Activated naive CD4-positive, alpha-beta T cell treated with anti-CD3 and anti-CD28 coated beads, Interleukin-2, amount 10 ng/mL, durations not matched to agents 7 days and 5 days (primary cell): ENCODE measurements at regions not wholly inside any gene's neighbourhood (a gene's known extent, or its start where the extent isn't known, plus 50 kb on each side); places are given as distances from the start of the nearest gene placed in this dataset.
"Not testable (repeated sequence)": the region's sequence is repeated elsewhere in the genome, so short reads cannot be mapped to it uniquely, and the experiment has no call there.

ENCODE experiments used
- CTCF ChIA-PET: fragments of 350-600 bp; sonication (Branson Sonifier 250); formaldehyde crosslinking; loops from one replicate; lab custom pipeline; 2021; ENCODE audit warnings: antibody characterized with exemption; lab: Charles Lee
- DNase-seq: peaks from one replicate; pipeline ENCODE4 v3.0.0-alpha.2; 2020
- H3K27ac Mint-ChIP-seq: one replicate; pipeline ENCODE4 v1.8.0; 2021; ENCODE audit warnings: mild to moderate bottlenecking, moderate library complexity, mixed read lengths
- H3K27me3 Mint-ChIP-seq: one replicate; pipeline ENCODE4 v1.8.0; 2021; ENCODE audit warnings: mild to moderate bottlenecking, mixed read lengths
- H3K36me3 Mint-ChIP-seq: one replicate; pipeline ENCODE4 v1.8.0; 2021; ENCODE audit warnings: mixed read lengths
- H3K4me1 Mint-ChIP-seq: one replicate; pipeline ENCODE4 v1.8.0; 2021; ENCODE audit warnings: mixed read lengths
- H3K4me3 Mint-ChIP-seq: one replicate; pipeline ENCODE4 v1.8.0; 2021; ENCODE audit warnings: mild to moderate bottlenecking, moderate library complexity, mixed read lengths
- H3K9me3 Mint-ChIP-seq: one replicate; pipeline ENCODE4 v1.8.0; 2021; ENCODE audit warnings: mixed read lengths

DNA sequence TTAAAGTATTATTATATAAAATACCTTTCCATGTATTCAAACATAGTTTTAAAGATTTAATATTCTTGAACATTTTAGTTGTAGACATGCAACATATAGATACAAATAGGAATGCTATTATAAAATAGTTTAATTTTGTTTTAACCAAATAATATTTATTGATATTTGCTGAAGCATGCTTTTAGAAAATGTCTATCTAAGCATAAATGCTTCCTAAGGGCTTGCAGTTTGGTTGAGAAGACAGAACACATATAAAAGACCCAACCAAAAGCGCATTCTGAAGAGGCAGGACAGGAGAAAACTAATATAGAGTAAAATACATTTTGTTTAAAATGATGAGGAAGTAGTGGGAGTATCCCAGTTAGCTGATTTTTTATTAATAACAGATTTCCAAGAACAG, 181.5 kb upstream of the ISL1 start:
- Mint-ChIP-seq H3K27ac (no peak overlapping the region), H3K36me3 (no peaks in the 10 kb centered on the region), H3K4me1 (no peaks in the 10 kb centered on the region), H3K9me3 (peaks cover 3% of the 10 kb centered on the region), H3K4me3 (no peak overlapping the region), H3K27me3 (no peaks in the 10 kb centered on the region)
- DNase-seq, result no peak
- CTCF ChIA-PET, result no interaction called here

- no peak for DNase-seq
- no peak overlapping the region for H3K4me3 Mint-ChIP-seq
- no peaks in the 10 kb centered on the region for H3K4me1 Mint-ChIP-seq
- CTCF ChIA-PET, result no interaction called here
- H3K9me3 Mint-ChIP-seq, result peaks cover 3% of the 10 kb centered on the region
- no peak overlapping the region for H3K27ac Mint-ChIP-seq
- no peaks in the 10 kb centered on the region for H3K36me3 Mint-ChIP-seq
- no peaks in the 10 kb centered on the region for H3K27me3 Mint-ChIP-seq
Observed at GRCh38 chr5:51202161-51202560, 181.1 kb upstream of the ISL1 start.

DNA sequence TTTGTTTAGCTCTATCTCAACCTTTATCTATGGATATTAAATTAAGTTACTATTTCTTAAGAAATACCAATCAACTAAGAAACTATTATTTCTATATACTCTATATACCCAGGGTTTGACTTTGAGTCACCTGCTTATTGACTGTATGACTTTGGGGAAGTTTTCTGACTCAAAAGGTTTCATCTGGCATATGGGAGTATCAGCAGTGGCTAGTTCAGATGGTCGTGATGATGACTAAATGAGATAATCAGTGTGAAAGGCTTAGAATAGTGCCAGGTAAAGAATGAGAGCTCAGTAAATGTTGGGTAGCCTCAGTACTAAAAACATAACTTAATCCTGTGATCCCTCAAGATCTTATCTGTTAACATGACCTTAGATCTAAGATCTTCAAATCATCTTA, 179.7 kb upstream of the ISL1 start:
- Mint-ChIP-seq H3K27me3 (no peaks in the 10 kb centered on the region), H3K9me3 (peaks cover 3% of the 10 kb centered on the region), H3K4me1 (no peaks in the 10 kb centered on the region), H3K27ac (no peak overlapping the region), H3K36me3 (no peaks in the 10 kb centered on the region), H3K4me3 (no peak overlapping the region)
- CTCF ChIA-PET, result no interaction called here
- DNase-seq, result no peak

DNA sequence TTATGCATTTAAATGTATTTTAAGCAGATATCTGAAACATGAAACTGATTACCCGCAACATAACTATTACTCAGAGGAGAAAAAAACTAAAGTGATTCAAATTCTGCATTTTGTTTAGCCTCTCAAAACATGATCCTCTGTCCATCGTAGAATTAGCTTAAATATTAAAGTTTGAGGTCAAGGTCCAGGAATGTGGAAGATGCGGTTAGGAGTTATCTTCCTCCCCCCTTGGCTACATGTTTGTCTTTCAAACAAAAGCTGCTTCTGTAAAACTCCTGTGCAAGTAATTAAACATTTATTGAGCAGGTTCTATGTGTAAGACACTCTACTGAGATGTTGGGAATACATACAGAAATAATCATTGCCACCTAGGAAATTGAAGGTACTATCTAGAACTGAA, 175.0 kb upstream of the ISL1 start:
- DNase-seq, result no peak
- H3K36me3 Mint-ChIP-seq, result no peaks in the 10 kb centered on the region
- H3K9me3 Mint-ChIP-seq, result peaks cover 2% of the 10 kb centered on the region
- H3K4me1 Mint-ChIP-seq, result no peaks in the 10 kb centered on the region
- CTCF ChIA-PET, result no interaction called here
- no peaks in the 10 kb centered on the region for H3K27me3 Mint-ChIP-seq
- H3K4me3 Mint-ChIP-seq, result no peak overlapping the region
- H3K27ac Mint-ChIP-seq, result no peak overlapping the region

- Mint-ChIP-seq H3K27me3 (no peaks in the 10 kb centered on the region), H3K4me3 (no peak overlapping the region), H3K36me3 (no peaks in the 10 kb centered on the region), H3K9me3 (no peaks in the 10 kb centered on the region), H3K4me1 (no peaks in the 10 kb centered on the region), H3K27ac (no peak overlapping the region)
- CTCF ChIA-PET, result no interaction called here
- no peak for DNase-seq
Observed at GRCh38 chr5:51214746-51215145, 168.5 kb upstream of the ISL1 start.

GRCh38 chr5:51225789-51226742, 157.2 kb upstream of the ISL1 start:
- Mint-ChIP-seq H3K9me3 (peaks cover 11% of the 10 kb centered on the region), H3K4me1 (no peaks in the 10 kb centered on the region), H3K27me3 (no peaks in the 10 kb centered on the region), H3K4me3 (no peak overlapping the region), H3K27ac (no peak overlapping the region), H3K36me3 (no peaks in the 10 kb centered on the region)
- CTCF ChIA-PET, result no interaction called here
- no peak for DNase-seq

- no peaks in the 10 kb centered on the region for H3K27me3 Mint-ChIP-seq
Observed at GRCh38 chr5:51227963-51228470, 155.2 kb upstream of the ISL1 start.

DNA sequence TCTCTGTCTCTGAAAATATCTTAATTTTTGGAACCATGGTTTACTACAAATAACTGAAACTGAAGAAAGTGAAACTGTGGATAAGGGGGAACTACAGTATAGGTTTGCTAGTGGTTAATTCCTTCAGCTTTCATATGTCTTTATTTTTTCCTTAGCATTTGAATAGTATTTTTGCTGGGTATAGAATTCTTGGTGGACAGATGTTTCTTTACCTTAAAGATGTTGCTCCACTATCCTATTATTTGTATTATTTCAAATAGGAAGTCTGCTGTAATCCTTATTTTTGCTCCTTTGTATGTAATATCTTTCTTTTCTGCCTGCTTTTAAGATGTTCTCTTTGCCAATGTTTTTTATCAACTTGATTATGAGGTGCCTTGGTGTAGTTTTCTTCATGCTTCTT, 152.9 kb upstream of the ISL1 start:
- CTCF ChIA-PET, result no interaction called here
- no peaks in the 10 kb centered on the region for H3K36me3 Mint-ChIP-seq
- no peak overlapping the region for H3K4me3 Mint-ChIP-seq
- no peaks in the 10 kb centered on the region for H3K4me1 Mint-ChIP-seq
- H3K9me3 Mint-ChIP-seq, result peaks cover 11% of the 10 kb centered on the region
- no peaks in the 10 kb centered on the region for H3K27me3 Mint-ChIP-seq
- no peak overlapping the region for H3K27ac Mint-ChIP-seq
- DNase-seq, result no peak

More at GRCh38 chr5:51227963-51228470, 155.2 kb upstream of the ISL1 start:
- H3K27ac Mint-ChIP-seq, result no peak overlapping the region
- no peak overlapping the region for H3K4me3 Mint-ChIP-seq
- no peak for DNase-seq
- CTCF ChIA-PET, result no interaction called here
- no peaks in the 10 kb centered on the region for H3K4me1 Mint-ChIP-seq
- H3K9me3 Mint-ChIP-seq, result peaks cover 10% of the 10 kb centered on the region
- H3K36me3 Mint-ChIP-seq, result no peaks in the 10 kb centered on the region

DNA sequence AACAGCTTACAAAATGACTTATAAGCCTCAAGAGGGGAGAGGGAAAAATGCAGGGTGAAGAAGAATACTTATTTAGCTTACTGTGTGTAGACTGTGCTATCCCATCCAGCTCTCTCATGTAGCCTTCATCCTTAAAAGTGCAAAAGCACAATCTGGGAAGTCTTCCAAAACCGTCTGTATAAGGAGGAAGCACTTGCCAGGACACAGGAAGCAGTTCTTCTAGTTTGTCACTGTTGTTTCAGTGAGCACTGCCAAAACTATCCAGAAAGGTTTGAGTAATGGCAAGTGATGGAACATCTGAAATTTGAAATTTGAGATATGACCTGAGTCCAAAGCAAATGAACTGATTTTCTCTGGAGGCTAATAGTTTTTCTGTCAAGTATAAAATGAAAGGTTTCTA, 140.8 kb upstream of the ISL1 start:
- CTCF ChIA-PET, result no interaction called here
- Mint-ChIP-seq H3K27me3 (no peaks in the 10 kb centered on the region), H3K27ac (no peak overlapping the region), H3K4me1 (no peaks in the 10 kb centered on the region), H3K4me3 (no peak overlapping the region), H3K9me3 (no peaks in the 10 kb centered on the region), H3K36me3 (no peaks in the 10 kb centered on the region)
- no peak for DNase-seq

DNA sequence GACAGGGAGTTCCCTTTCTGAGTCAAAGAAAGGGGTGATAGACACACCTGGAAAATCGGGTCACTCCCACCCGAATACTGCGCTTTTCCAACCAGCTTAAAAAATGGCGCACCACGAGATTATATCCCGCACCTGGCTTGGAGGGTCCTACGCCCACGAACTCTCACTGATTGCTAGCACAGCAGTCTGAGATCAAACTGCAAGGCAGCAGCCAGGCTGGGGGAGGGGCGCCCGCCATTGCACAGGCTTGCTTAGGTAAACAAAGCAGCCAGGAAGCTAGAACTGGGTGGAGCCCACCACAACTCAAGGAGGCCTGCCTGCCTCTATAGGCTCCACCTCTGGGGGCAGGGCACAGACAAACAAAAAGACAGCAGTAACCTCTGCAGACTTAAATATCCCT, 132.3 kb upstream of the ISL1 start:
- H3K4me1 Mint-ChIP-seq, H3K36me3 Mint-ChIP-seq, H3K27ac Mint-ChIP-seq, H3K9me3 Mint-ChIP-seq, H3K4me3 Mint-ChIP-seq, DNase-seq, CTCF ChIA-PET, H3K27me3 Mint-ChIP-seq: not testable (repeated sequence)

GRCh38 chr5:51271261-51271660, 112.0 kb upstream of the ISL1 start:
- Mint-ChIP-seq H3K9me3 (peaks cover 2% of the 10 kb centered on the region), H3K36me3 (no peaks in the 10 kb centered on the region), H3K27ac (no peak overlapping the region)

DNA sequence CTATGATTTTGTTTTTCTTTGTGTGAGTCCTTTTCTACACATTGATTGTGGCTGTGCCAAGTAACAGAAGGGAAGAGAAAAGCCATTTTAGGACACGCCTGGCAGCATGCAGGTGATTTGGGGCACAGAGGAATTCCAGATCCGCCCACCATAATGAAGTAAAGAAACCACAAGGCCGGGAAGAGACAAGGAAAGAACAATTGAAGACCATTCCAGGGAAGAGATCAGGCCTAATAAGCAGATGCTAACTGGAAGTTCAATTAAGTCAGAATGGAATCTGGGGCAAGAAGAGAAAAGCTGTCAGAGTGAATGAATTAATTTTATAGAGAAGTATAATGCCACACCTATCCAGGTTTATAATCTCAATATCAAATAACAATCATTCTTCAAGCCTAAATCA, 110.2 kb upstream of the ISL1 start:
- H3K4me3 Mint-ChIP-seq, result no peak overlapping the region
- H3K9me3 Mint-ChIP-seq, result peaks cover 2% of the 10 kb centered on the region
- no peak for DNase-seq
- no peaks in the 10 kb centered on the region for H3K27me3 Mint-ChIP-seq
- no peaks in the 10 kb centered on the region for H3K36me3 Mint-ChIP-seq
- CTCF ChIA-PET, result no interaction called here
- no peak overlapping the region for H3K27ac Mint-ChIP-seq
- no peaks in the 10 kb centered on the region for H3K4me1 Mint-ChIP-seq

More at GRCh38 chr5:51271261-51271660, 112.0 kb upstream of the ISL1 start:
- no peak overlapping the region for H3K4me3 Mint-ChIP-seq
- no peak for DNase-seq
- no peaks in the 10 kb centered on the region for H3K27me3 Mint-ChIP-seq
- H3K4me1 Mint-ChIP-seq, result no peaks in the 10 kb centered on the region
- CTCF ChIA-PET, result no interaction called here

DNA sequence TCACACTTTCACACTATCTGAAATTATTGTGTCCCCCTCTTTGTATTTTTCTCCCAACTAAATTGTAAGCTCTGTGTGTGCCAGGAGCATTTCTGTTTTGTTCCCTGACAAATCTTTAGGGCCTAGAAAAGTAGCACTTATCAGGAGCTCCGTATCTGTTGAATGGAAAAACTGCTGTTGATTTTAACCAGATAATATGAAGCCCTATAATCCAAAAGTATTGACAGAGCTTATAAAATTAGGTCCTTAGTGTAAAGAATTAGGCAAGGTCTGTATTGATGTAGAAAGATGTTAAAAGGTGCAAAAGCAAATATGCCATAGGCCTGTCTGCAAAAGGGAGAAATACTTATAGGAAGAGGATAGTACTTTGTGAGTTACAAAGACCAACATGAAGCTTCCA, 109.4 kb upstream of the ISL1 start:
- Mint-ChIP-seq H3K9me3 (peaks cover 3% of the 10 kb centered on the region), H3K27ac (no peak overlapping the region), H3K36me3 (no peaks in the 10 kb centered on the region), H3K4me3 (no peak overlapping the region), H3K4me1 (no peaks in the 10 kb centered on the region), H3K27me3 (no peaks in the 10 kb centered on the region)
- no peak for DNase-seq
- CTCF ChIA-PET, result no interaction called here

DNA sequence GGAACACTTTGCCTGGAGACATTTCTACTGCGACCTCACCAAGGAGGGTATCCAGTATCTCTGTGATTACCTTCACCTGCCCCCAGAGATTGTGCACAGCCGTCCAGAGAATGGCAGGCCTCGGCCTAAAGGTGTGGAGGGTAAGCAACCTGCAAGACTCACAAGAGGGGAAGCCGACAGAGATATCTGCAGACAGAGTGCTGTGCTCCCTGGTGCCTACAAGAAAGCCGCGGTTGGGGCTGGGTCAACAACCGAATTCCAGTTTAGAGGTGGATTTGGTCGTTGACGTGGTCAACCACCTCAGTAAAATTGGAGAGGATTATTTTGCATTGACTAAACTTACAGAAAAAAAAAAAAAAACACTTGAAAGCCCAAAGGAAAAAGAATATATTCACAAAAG, 107.8 kb upstream of the ISL1 start:
- Mint-ChIP-seq H3K27ac (no peak overlapping the region), H3K36me3 (no peaks in the 10 kb centered on the region), H3K4me3 (no peak overlapping the region), H3K27me3 (no peaks in the 10 kb centered on the region), H3K4me1 (no peaks in the 10 kb centered on the region), H3K9me3 (peaks cover 3% of the 10 kb centered on the region)
- no peak for DNase-seq
- CTCF ChIA-PET, result no interaction called here

DNA sequence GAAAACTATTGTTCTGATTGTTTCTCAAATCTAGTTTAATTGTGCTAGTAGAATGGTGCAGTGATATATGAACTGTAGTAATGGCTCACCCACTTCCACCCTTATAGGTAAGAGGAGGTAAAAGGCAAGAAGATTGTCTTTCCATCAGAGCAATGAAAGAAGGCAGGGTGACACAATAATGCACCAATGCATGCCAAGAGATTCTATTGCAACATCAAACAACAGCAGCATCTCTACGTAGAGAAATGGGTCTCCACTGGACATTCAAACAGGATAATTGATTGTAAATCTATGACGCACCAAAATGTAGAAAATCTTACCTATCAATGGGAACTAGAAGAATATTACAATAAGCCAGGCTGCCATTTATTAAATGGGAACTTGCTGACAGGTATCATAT, 107.0 kb upstream of the ISL1 start:
- Mint-ChIP-seq H3K36me3 (no peaks in the 10 kb centered on the region), H3K27me3 (no peaks in the 10 kb centered on the region), H3K4me3 (no peak overlapping the region), H3K27ac (no peak overlapping the region), H3K4me1 (no peaks in the 10 kb centered on the region), H3K9me3 (peaks cover 3% of the 10 kb centered on the region)
- CTCF ChIA-PET, result no interaction called here
- DNase-seq, result no peak
